HepG2 (cell line): ENCODE measurements at regions not wholly inside any gene's neighbourhood (a gene's known extent, or its start where the extent isn't known, plus 50 kb on each side); places are given as distances from the start of the nearest gene placed in this dataset.
A peak's percentile ranks its signal among the peaks of the same experiment; 100 is the strongest.
"Not testable (repeated sequence)": the region's sequence is repeated elsewhere in the genome, so short reads cannot be mapped to it uniquely, and the experiment has no call there.

Experiments used
- ATAC-seq: fragments of 200-7000 bp; cut with Tn5 transposase; 3 replicates; pipeline ENCODE4 v1.9.1; 2020; ENCODE audit warnings: mild to moderate bottlenecking, moderate library complexity
- BruUV-seq: library from RNA; stranded (reverse); fragments of 400-500 nt; replicated peaks from 2 replicates; lab custom pipeline; 2021; lab: Mats Ljungman, UMichigan
- CTCF ChIA-PET: fragments of 300-600 bp; formaldehyde crosslinking; extraction: SDS; loops from one replicate; lab custom pipeline; 2021; ENCODE audit warnings: low total read pairs, inconsistent platforms, low intra/inter-chr PET ratio; lab: Yijun Ruan, JAX
- POLR2A ChIA-PET: fragments of 350-600 bp; sonication (Branson Sonifier 250); formaldehyde crosslinking; loops from one replicate; lab custom pipeline; 2020; ENCODE audit warnings: antibody characterized with exemption, inconsistent platforms; lab: Yijun Ruan, JAX
- DNase-seq: peaks from one replicate; pipeline ENCODE4 v3.0.0-alpha.2; 2015; ENCODE audit warnings: low spot score
- FAIRE-seq: peaks from 3 replicates; lab custom pipeline; 2011; peaks lifted over from hg19 to GRCh38; lab: Jason Lieb, UNC
- H2AFZ ChIP-seq: one replicate; pipeline ENCODE4 v1.6.1; 2011; ENCODE audit warnings: low read length, inconsistent platforms
- H3K27ac ChIP-seq: fragments of 300-600 bp; 3 replicates; pipeline ENCODE4 v1.8.0; 2011; ENCODE audit warnings: mixed run types, mild to moderate bottlenecking, mixed read lengths, low read length, inconsistent platforms; ENCODE audit not compliant: insufficient read depth; ENCODE audit errors: extremely low read length
- H3K27me3 ChIP-seq, 2 experiments: fragments of 200-600 bp in 1 of 2; 2 replicates in 1 of 2; 3 replicates in 1 of 2; pipeline versions ENCODE4 v1.6.0 to v1.8.0; 2011; ENCODE audit warnings: low read length in 2 of 2, mild to moderate bottlenecking in 2 of 2, moderate library complexity in 2 of 2, inconsistent platforms in 1 of 2; ENCODE audit not compliant: insufficient read depth in 2 of 2, control insufficient read depth in 1 of 2
- H3K36me3 ChIP-seq, 2 experiments: fragments of 200-600 bp in 1 of 2; replicated peaks in 1 of 2; 2 replicates in 1 of 2; 3 replicates in 1 of 2; pipeline versions ENCODE4 v1.5.1 to v1.8.0; 2011; ENCODE audit warnings: low read length in 2 of 2, inconsistent platforms in 1 of 2; ENCODE audit not compliant: insufficient read depth in 2 of 2, control insufficient read depth in 1 of 2
- H3K4me1 ChIP-seq: 2 replicates; pipeline ENCODE4 v1.5.1; 2012; ENCODE audit warnings: low read length, inconsistent platforms; ENCODE audit not compliant: insufficient read depth
- H3K4me2 ChIP-seq: 2 replicates; pipeline ENCODE4 v1.6.0; 2011; ENCODE audit warnings: low read depth, low read length, inconsistent platforms
- H3K4me3 ChIP-seq, 3 experiments: fragments of 200-600 bp in 1 of 3; sonication (generic), shearing (Covaris generic) in 1 of 3; replicated peaks in 1 of 3; 2 replicates each; pipeline ENCODE4 v1.5.1; 2011 to 2016; ENCODE audit warnings: low read length in 3 of 3, inconsistent platforms in 2 of 3, low read depth in 2 of 3, mild to moderate bottlenecking in 2 of 3, control low read depth in 1 of 3, mixed read lengths in 1 of 3; ENCODE audit not compliant: insufficient read depth in 1 of 3
- H3K79me2 ChIP-seq: one replicate; pipeline ENCODE4 v1.6.1; 2011; ENCODE audit warnings: low read length, inconsistent platforms; ENCODE audit not compliant: insufficient read depth
- H3K9ac ChIP-seq: 2 replicates; pipeline ENCODE4 v1.6.0; 2011; ENCODE audit warnings: mild to moderate bottlenecking, low read depth, low read length, inconsistent platforms; ENCODE audit not compliant: insufficient read depth
- H3K9me3 ChIP-seq: 2 replicates; pipeline ENCODE4 v1.5.1; 2012; ENCODE audit warnings: mild to moderate bottlenecking, low read length
- H4K20me1 ChIP-seq: 2 replicates; pipeline ENCODE4 v1.6.0; 2011; ENCODE audit warnings: inconsistent platforms, mild to moderate bottlenecking, low read length, moderate library complexity; ENCODE audit not compliant: insufficient read depth
- CEBPB ChIP-seq: IDR thresholded peaks from 2 replicates; pipeline ENCODE4 v1.6.1; 2011; ENCODE audit warnings: low read depth, low read length, improper control_type of control experiment, borderline replicate concordance
- CEBPG ChIP-seq: IDR thresholded peaks from 2 replicates; pipeline ENCODE4 v1.6.1; 2016
- FOXP1 ChIP-seq, 2 experiments: fragments of 450-650 bp in 1 of 2; IDR thresholded peaks; 2 replicates each; pipeline ENCODE4 v1.6.1; 2017 to 2018; ENCODE audit warnings: antibody characterized with exemption in 1 of 2
- NR2F1 ChIP-seq, 2 experiments: fragments of 450-650 bp in 1 of 2; formaldehyde crosslinking in 1 of 2; IDR thresholded peaks; 2 replicates each; pipeline versions ENCODE4 v1.5.0 to v1.6.1; 2016 to 2020; ENCODE audit warnings: mild to moderate bottlenecking in 1 of 2, missing compliant biosample characterization in 1 of 2, missing genetic modification reagents in 1 of 2, moderate library complexity in 1 of 2
- PHF5A ChIP-seq: IDR thresholded peaks from one replicate; pipeline ENCODE4 v1.6.1; 2018; ENCODE audit warnings: low read depth, missing genetic modification reagents; ENCODE audit not compliant: unreplicated experiment
- SOX13 ChIP-seq, 3 experiments: fragments of 450-650 bp in 1 of 3; sonication (generic) in 1 of 3; formaldehyde crosslinking in 1 of 3; IDR thresholded peaks in 2 of 3; conservative IDR thresholded peaks in 1 of 3; 2 replicates each; pipeline versions ENCODE4 v1.5.0 to v1.6.1; 2016 to 2020; ENCODE audit warnings: antibody characterized with exemption in 1 of 3, mild to moderate bottlenecking in 1 of 3, missing compliant biosample characterization in 1 of 3, missing genetic modification reagents in 1 of 3, moderate library complexity in 1 of 3
- SOX6 ChIP-seq, 2 experiments: fragments of 450-650 bp in 1 of 2; sonication (generic) in 1 of 2; formaldehyde crosslinking in 1 of 2; IDR thresholded peaks; 2 replicates each; pipeline versions ENCODE4 v1.4.0 to v1.6.1; 2017 to 2020; ENCODE audit warnings: antibody characterized with exemption in 1 of 2, mild to moderate bottlenecking in 1 of 2, missing genetic modification reagents in 1 of 2
- ZNF121 ChIP-seq: sonication (generic); formaldehyde crosslinking; IDR thresholded peaks from 2 replicates; pipeline ENCODE4 v1.5.0; 2020; ENCODE audit warnings: mild to moderate bottlenecking, missing genetic modification reagents
- WGBS: methylation state at CpG from one replicate; pipeline ENCODE4 v1.1.6; 2017; ENCODE audit warnings: low lambda C conversion rate; 5-methylcytosine and 5-hydroxymethylcytosine counted together
- in situ Hi-C: cut with HindIII; loops from 2 replicates; pipeline ENCODE4 v1.10.0; 2017; ENCODE audit warnings: low pct_unique_long_range_greater_than_20kb; ENCODE audit not compliant: extremely low pct_ligation_motif_present
- intact Hi-C: fragments of 100-400 bp; cut with micrococcal nuclease; formaldehyde crosslinking; loops from one replicate; pipeline ENCODE4 v1.10.0; 2022; ENCODE audit not compliant: unreplicated experiment
- TF ChIP-seq, protein P1 (sequence below): sonication (generic); formaldehyde crosslinking; IDR thresholded peaks from 2 replicates; pipeline ENCODE4 v1.4.0; 2020; ENCODE audit warnings: missing genetic modification reagents, borderline replicate concordance
- TF ChIP-seq, protein P2 (sequence below): sonication (generic); formaldehyde crosslinking; IDR thresholded peaks from 2 replicates; pipeline ENCODE4 v1.4.0; 2020; ENCODE audit warnings: missing genetic modification reagents, borderline replicate concordance

DNA sequence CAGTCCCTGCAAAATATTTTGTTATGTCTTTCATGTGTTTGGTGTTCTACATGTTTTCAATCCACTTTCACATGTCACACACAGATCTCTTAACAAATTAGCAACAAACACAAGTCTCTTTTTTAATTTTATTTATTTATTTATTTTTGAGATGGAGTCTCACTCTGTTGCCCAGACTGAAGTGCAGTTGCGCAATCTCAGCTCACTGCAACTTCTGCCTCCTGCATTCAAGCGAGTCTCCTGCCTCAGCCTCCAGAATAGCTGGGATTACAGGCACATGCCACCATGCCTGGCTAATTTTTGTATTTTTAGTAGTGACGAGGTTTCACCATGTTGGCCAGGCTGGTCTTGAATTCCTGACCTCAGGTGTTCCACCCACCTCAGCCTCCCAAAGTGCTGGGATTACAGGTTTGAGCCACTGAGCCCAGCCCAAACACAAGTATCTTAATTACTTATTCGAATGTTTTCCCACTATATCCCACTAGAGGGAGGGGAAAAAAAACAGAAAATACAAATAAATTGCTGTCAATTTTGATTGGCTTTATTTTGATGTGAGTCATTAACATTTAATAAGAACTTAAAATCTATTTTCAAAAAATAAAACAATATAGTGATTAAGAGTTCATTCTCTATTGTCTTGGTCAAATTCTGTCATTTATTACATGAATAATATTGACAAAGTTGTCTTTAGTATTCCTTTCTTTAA lies 1641.0 kb upstream of the CELF4 start:
- H3K27ac ChIP-seq, H3K4me3 ChIP-seq, BruUV-seq, H3K36me3 ChIP-seq, H3K79me2 ChIP-seq, POLR2A ChIA-PET, H2AFZ ChIP-seq, H3K4me2 ChIP-seq, H3K9me3 ChIP-seq, H4K20me1 ChIP-seq, FAIRE-seq, DNase-seq, H3K9ac ChIP-seq, H3K27me3 ChIP-seq, CTCF ChIA-PET, in situ Hi-C loops, intact Hi-C loops, ATAC-seq: not testable (repeated sequence)
- H3K4me1 ChIP-seq, result peaks cover 20% of the 10 kb centered on the region
- TF ChIP-seq CEBPB, result peak; percentile 78
- TF ChIP-seq CEBPG, result peak; percentile 48; the same call in 1 of the 2 replicates
- 0 out of 2 replicates have a peak, but pooled peaks have one; percentile 32 for TF ChIP-seq ZNF121 (CRISPR knock-in tag)
- 87% methylated on average over 4 of the region's 4 CpGs for WGBS

DNA sequence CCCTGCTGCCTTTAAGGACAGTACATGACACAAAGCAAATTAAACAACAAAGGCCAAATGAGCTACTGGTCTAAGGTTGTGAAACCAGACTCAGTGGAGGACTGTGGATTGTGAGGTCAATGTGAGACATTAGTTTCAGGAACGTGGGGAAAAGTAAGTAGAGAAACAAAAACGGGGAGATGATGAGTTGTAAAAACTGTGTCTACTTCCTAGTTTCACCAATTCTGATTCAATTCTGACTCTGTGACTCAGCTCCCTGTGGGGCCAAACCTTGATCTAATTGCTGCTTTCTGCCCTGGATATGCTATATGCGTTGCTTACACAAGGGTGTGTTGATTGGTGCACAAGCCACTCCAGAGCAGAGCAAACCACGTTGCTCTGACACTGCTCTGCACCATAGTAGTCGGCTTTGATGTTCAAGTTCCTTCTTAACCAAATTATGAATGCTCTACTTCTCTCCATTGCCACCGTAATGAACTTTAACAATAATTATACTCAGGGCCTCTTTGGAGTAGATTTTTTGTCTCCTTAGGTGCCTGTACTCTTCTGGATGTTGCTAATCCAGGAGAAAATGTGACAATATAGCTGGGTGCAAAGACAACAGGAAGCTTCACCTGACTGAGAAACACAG lies 1640.1 kb upstream of the CELF4 start:
- no peaks in the 10 kb centered on the region for H3K27me3 ChIP-seq
- 27% methylated on average over 6 of the region's 6 CpGs for WGBS
- intact Hi-C loops (no loop called here), in situ Hi-C loops (no loop called here)
- H4K20me1 ChIP-seq, result no peaks in the 10 kb centered on the region
- no TSS peak for BruUV-seq
- ATAC-seq (peak; percentile 62), FAIRE-seq (no peak), DNase-seq (peak; percentile 3)
- POLR2A ChIA-PET, result no interaction called here
- H3K36me3 ChIP-seq, result no peaks in the 10 kb centered on the region
- no peaks in the 10 kb centered on the region for H3K9me3 ChIP-seq
- H3K4me3 ChIP-seq, result no peak overlapping the region
- H3K4me2 ChIP-seq, result 0 out of 2 replicates have a peak overlapping the region, but pooled peaks have one; percentile 14
- CTCF ChIA-PET, result no interaction called here
- H3K79me2 ChIP-seq, result no peaks in the 10 kb centered on the region
- H2AFZ ChIP-seq, result no peak overlapping the region
- H3K4me1 ChIP-seq, result peaks cover 20% of the 10 kb centered on the region
- no peak overlapping the region for H3K9ac ChIP-seq
- peak overlapping the region; percentile 7 for H3K27ac ChIP-seq
- TF ChIP-seq, protein P1, sequence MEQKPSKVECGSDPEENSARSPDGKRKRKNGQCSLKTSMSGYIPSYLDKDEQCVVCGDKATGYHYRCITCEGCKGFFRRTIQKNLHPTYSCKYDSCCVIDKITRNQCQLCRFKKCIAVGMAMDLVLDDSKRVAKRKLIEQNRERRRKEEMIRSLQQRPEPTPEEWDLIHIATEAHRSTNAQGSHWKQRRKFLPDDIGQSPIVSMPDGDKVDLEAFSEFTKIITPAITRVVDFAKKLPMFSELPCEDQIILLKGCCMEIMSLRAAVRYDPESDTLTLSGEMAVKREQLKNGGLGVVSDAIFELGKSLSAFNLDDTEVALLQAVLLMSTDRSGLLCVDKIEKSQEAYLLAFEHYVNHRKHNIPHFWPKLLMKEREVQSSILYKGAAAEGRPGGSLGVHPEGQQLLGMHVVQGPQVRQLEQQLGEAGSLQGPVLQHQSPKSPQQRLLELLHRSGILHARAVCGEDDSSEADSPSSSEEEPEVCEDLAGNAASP, result 0 out of 2 replicates have a peak, but pooled peaks have one; percentile 38
- TF ChIP-seq NR2F1 (CRISPR knock-in tag; IDR thresholded peaks at IDR 0.05) (no peak), CEBPG (0 out of 2 replicates have a peak, but pooled peaks have one; percentile 4), FOXP1 (IDR thresholded peaks at IDR 0.05) (no peak), FOXP1 (CRISPR knock-in tag; IDR thresholded peaks at IDR 0.05) (0 out of 2 replicates have a peak, but pooled peaks have one; percentile 11), SOX13 (IDR thresholded peaks at IDR 0.05) (no peak), SOX13 (CRISPR knock-in tag; conservative IDR thresholded peaks at IDR 0.05 in 1 of 2, IDR thresholded peaks at IDR 0.05 in 1 of 2) (0 out of 4 replicates have a peak, but pooled peaks of 1 of the 2 experiments have one; percentile 24), PHF5A (CRISPR knock-in tag) (no peak), SOX6 (IDR thresholded peaks at IDR 0.05) (no peak), SOX6 (CRISPR knock-in tag; IDR thresholded peaks at IDR 0.05) (no peak)
- TF ChIP-seq, protein P2, sequence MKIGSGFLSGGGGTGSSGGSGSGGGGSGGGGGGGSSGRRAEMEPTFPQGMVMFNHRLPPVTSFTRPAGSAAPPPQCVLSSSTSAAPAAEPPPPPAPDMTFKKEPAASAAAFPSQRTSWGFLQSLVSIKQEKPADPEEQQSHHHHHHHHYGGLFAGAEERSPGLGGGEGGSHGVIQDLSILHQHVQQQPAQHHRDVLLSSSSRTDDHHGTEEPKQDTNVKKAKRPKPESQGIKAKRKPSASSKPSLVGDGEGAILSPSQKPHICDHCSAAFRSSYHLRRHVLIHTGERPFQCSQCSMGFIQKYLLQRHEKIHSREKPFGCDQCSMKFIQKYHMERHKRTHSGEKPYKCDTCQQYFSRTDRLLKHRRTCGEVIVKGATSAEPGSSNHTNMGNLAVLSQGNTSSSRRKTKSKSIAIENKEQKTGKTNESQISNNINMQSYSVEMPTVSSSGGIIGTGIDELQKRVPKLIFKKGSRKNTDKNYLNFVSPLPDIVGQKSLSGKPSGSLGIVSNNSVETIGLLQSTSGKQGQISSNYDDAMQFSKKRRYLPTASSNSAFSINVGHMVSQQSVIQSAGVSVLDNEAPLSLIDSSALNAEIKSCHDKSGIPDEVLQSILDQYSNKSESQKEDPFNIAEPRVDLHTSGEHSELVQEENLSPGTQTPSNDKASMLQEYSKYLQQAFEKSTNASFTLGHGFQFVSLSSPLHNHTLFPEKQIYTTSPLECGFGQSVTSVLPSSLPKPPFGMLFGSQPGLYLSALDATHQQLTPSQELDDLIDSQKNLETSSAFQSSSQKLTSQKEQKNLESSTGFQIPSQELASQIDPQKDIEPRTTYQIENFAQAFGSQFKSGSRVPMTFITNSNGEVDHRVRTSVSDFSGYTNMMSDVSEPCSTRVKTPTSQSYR (CRISPR knock-in tag), result peak; percentile 24; the same call in 1 of the 2 replicates
